H9 (cell line): ENCODE measurements at regions not wholly inside any gene's neighbourhood (a gene's known extent, or its start where the extent isn't known, plus 50 kb on each side); places are given as distances from the start of the nearest gene placed in this dataset.

Experiments
- DNase-seq: peaks from one replicate; pipeline ENCODE4 v3.0.0-alpha.2; 2017
- H2AFZ ChIP-seq: one replicate; pipeline ENCODE4 v1.6.1; 2013; ENCODE audit warnings: mild to moderate bottlenecking, low read length, control low read depth, moderate library complexity
- H2AK5ac ChIP-seq: 2 replicates; pipeline ENCODE4 v1.6.1; 2013; ENCODE audit warnings: low read length, control low read depth, mixed read lengths; ENCODE audit not compliant: insufficient read length
- H2BK120ac ChIP-seq: one replicate; pipeline ENCODE4 v1.6.1; 2013; ENCODE audit warnings: low read depth, mild to moderate bottlenecking, low read length, control low read depth, inconsistent platforms; ENCODE audit not compliant: poor library complexity, severe bottlenecking
- H2BK12ac ChIP-seq: 2 replicates; pipeline ENCODE4 v1.6.1; 2013; ENCODE audit warnings: low read length, control low read depth, mixed read lengths, low read depth; ENCODE audit not compliant: insufficient read length
- H2BK15ac ChIP-seq: 2 replicates; pipeline ENCODE4 v1.6.1; 2013; ENCODE audit warnings: low read depth, low read length, control low read depth
- H2BK20ac ChIP-seq: one replicate; pipeline ENCODE4 v1.6.1; 2013; ENCODE audit warnings: low read depth, mild to moderate bottlenecking, low read length, control low read depth, inconsistent platforms; ENCODE audit not compliant: poor library complexity, severe bottlenecking
- H2BK5ac ChIP-seq: 2 replicates; pipeline ENCODE4 v1.6.1; 2013; ENCODE audit warnings: low read length, control low read depth, mixed read lengths; ENCODE audit not compliant: insufficient read length
- H3K14ac ChIP-seq: 2 replicates; pipeline ENCODE4 v1.6.1; 2013; ENCODE audit warnings: low read length, control low read depth; ENCODE audit not compliant: insufficient read depth
- H3K18ac ChIP-seq: 2 replicates; pipeline ENCODE4 v1.6.1; 2013; ENCODE audit warnings: low read depth, mild to moderate bottlenecking, mixed read lengths, low read length, control low read depth; ENCODE audit not compliant: insufficient read length
- H3K23ac ChIP-seq: 2 replicates; pipeline ENCODE4 v1.6.1; 2013; ENCODE audit warnings: low read length, control low read depth, mixed read lengths, low read depth; ENCODE audit not compliant: insufficient read length
- H3K23me2 ChIP-seq: 2 replicates; pipeline ENCODE4 v1.6.1; 2013; ENCODE audit warnings: low read depth, mild to moderate bottlenecking, mixed read lengths, low read length, control low read depth; ENCODE audit not compliant: insufficient read length, poor library complexity, severe bottlenecking
- H3K27ac ChIP-seq: 2 replicates; pipeline ENCODE4 v1.5.1; 2013; ENCODE audit warnings: low read length, control low read depth, mixed read lengths, low read depth; ENCODE audit not compliant: insufficient read length
- H3K27me3 ChIP-seq: 2 replicates; pipeline ENCODE4 v1.6.1; 2013; ENCODE audit warnings: low read length, control low read depth, inconsistent platforms; ENCODE audit not compliant: insufficient read depth
- H3K4ac ChIP-seq: 2 replicates; pipeline ENCODE4 v1.6.1; 2013; ENCODE audit warnings: low read depth, mild to moderate bottlenecking, control low read depth, inconsistent platforms, low read length, moderate library complexity
- H3K4me1 ChIP-seq: 2 replicates; pipeline ENCODE4 v1.6.1; 2013; ENCODE audit warnings: low read length, control low read depth, inconsistent platforms; ENCODE audit not compliant: insufficient read depth
- H3K4me2 ChIP-seq: 2 replicates; pipeline ENCODE4 v1.6.1; 2013; ENCODE audit warnings: low read length, control low read depth, mixed read lengths; ENCODE audit not compliant: insufficient read length, insufficient read depth
- H3K56ac ChIP-seq: 2 replicates; pipeline ENCODE4 v1.6.1; 2013; ENCODE audit warnings: low read depth, mild to moderate bottlenecking, mixed read lengths, low read length, control low read depth; ENCODE audit not compliant: insufficient read length
- H3K79me1 ChIP-seq: 2 replicates; pipeline ENCODE4 v1.6.1; 2013; ENCODE audit warnings: low read depth, mild to moderate bottlenecking, moderate library complexity, low read length, control low read depth, inconsistent platforms; ENCODE audit not compliant: insufficient read depth, poor library complexity, severe bottlenecking
- H3K79me2 ChIP-seq: 2 replicates; pipeline ENCODE4 v1.6.1; 2013; ENCODE audit warnings: low read length, control low read depth, inconsistent platforms; ENCODE audit not compliant: insufficient read depth
- H3K9ac ChIP-seq: 2 replicates; pipeline ENCODE4 v1.6.1; 2013; ENCODE audit warnings: low read length, control low read depth, mixed read lengths; ENCODE audit not compliant: insufficient read length; ENCODE audit errors: extremely low read depth
- H3K9me3 ChIP-seq: one replicate; pipeline ENCODE4 v1.6.1; 2013; ENCODE audit warnings: low read depth, low read length, inconsistent platforms; ENCODE audit not compliant: control insufficient read depth
- H3T11ph ChIP-seq: one replicate; pipeline ENCODE4 v1.6.1; 2013; ENCODE audit warnings: mild to moderate bottlenecking, low read length, control low read depth, inconsistent platforms
- H4K20me1 ChIP-seq: one replicate; pipeline ENCODE4 v1.6.1; 2013; ENCODE audit not compliant: control insufficient read depth, insufficient read length, insufficient read depth
- H4K5ac ChIP-seq: 2 replicates; pipeline ENCODE4 v1.6.1; 2013; ENCODE audit warnings: low read depth, mild to moderate bottlenecking, mixed read lengths, low read length, control low read depth; ENCODE audit not compliant: insufficient read length
- H4K8ac ChIP-seq: replicated peaks from 2 replicates; pipeline ENCODE4 v1.6.1; 2013; ENCODE audit warnings: low read length, control low read depth, mixed read lengths, low read depth; ENCODE audit not compliant: insufficient read length
- H4K91ac ChIP-seq: 2 replicates; pipeline ENCODE4 v1.6.1; 2013; ENCODE audit warnings: low read depth, mild to moderate bottlenecking, moderate library complexity, mixed read lengths, low read length, control low read depth; ENCODE audit not compliant: insufficient read length
- H3K27ac Mint-ChIP-seq, 3 experiments: 2 replicates in 2 of 3; 3 replicates in 1 of 3; pipeline ENCODE4 v1.8.0; 2020 to 2021; ENCODE audit warnings: mixed read lengths in 3 of 3, mild to moderate bottlenecking in 1 of 3, moderate library complexity in 1 of 3
- H3K27me3 Mint-ChIP-seq: 2 replicates; pipeline ENCODE4 v1.8.0; 2021; ENCODE audit warnings: low read depth, mild to moderate bottlenecking, moderate library complexity, mixed read lengths
- H3K36me3 Mint-ChIP-seq, 3 experiments: 2 replicates in 2 of 3; 3 replicates in 1 of 3; pipeline ENCODE4 v1.8.0; 2020 to 2021; ENCODE audit warnings: low read depth in 3 of 3, mixed read lengths in 3 of 3; ENCODE audit not compliant: insufficient read depth in 1 of 3
- H3K4me1 Mint-ChIP-seq, 2 experiments: 2 replicates each; pipeline ENCODE4 v1.8.0; 2020; ENCODE audit warnings: mixed read lengths in 2 of 2
- H3K4me3 Mint-ChIP-seq, 2 experiments: 2 replicates in 1 of 2; 3 replicates in 1 of 2; pipeline ENCODE4 v1.8.0; 2020 to 2021; ENCODE audit warnings: mild to moderate bottlenecking in 2 of 2, mixed read lengths in 2 of 2, moderate library complexity in 1 of 2
- H3K9me3 Mint-ChIP-seq, 2 experiments: 2 replicates in 1 of 2; 3 replicates in 1 of 2; pipeline ENCODE4 v1.8.0; 2020; ENCODE audit warnings: mild to moderate bottlenecking in 2 of 2, mixed read lengths in 2 of 2, moderate library complexity in 1 of 2
- CTCF ChIP-seq: fragments of 200-600 bp; sonication (generic); conservative IDR thresholded peaks from 3 replicates; pipeline ENCODE4 v1.8.0; 2021; ENCODE audit warnings: antibody characterized with exemption, mild to moderate bottlenecking
- WGBS: extraction: QIAGEN DNeasy Blood & Tissue Kit; methylation state at CpG from one replicate; pipeline ENCODE4 v1.1.7; 2013; ENCODE audit warnings: missing lambda C conversion rate, low lambda C conversion rate, mixed read lengths; ENCODE audit not compliant: insufficient read length; ENCODE audit errors: extremely low coverage; 5-methylcytosine and 5-hydroxymethylcytosine counted together

GRCh38 chr5:81848362-81848880 lies 97.5 kb upstream of the SSBP2 start:
- Histone ChIP-seq H3K23me2 (peaks cover 12% of the 10 kb centered on the region), H3K4me1 (peaks cover 15% of the 10 kb centered on the region; the same call in 1 of the 2 replicates), H3K27ac (no peak overlapping the region), H4K5ac (no peak overlapping the region), H4K20me1 (no peaks in the 10 kb centered on the region), H4K8ac (no peak overlapping the region), H3K56ac (no peak overlapping the region), H3K18ac (no peak overlapping the region), H2AFZ (no peak overlapping the region), H2BK5ac (no peak overlapping the region), H3K9me3 (no peaks in the 10 kb centered on the region), H4K91ac (no peak overlapping the region), H2AK5ac (no peak overlapping the region), H3T11ph (no peak overlapping the region), H3K27me3 (no peaks in the 10 kb centered on the region), H2BK12ac (no peak overlapping the region), H3K79me1 (no peaks in the 10 kb centered on the region), H3K4me2 (no peak overlapping the region), H3K9ac (no peak overlapping the region), H2BK20ac (no peak overlapping the region), H2BK15ac (no peak overlapping the region), H3K23ac (no peak overlapping the region), H3K79me2 (no peaks in the 10 kb centered on the region), H3K14ac (no peak overlapping the region), H2BK120ac (no peak overlapping the region), H3K4ac (no peak overlapping the region)
- no peaks in the 10 kb centered on the region for H3K36me3 Mint-ChIP-seq
- DNase-seq, result no peak
- no peaks in the 10 kb centered on the region for H3K27me3 Mint-ChIP-seq
- H3K4me3 Mint-ChIP-seq, result no peak overlapping the region
- H3K27ac Mint-ChIP-seq, result no peak overlapping the region
- no peak for TF ChIP-seq CTCF
- WGBS, result no CpG with 5 or more reads among the region's 1 CpG
- H3K9me3 Mint-ChIP-seq, result no peaks in the 10 kb centered on the region
- H3K4me1 Mint-ChIP-seq, result peaks cover 55% of the 10 kb centered on the region in 2 experiments
